Hematopoietic multipotent progenitor cell treated with erythropoietin and hydrocortisone succinate and interleukin-3 and kit ligand, for 6 days (in vitro differentiated cells): ENCODE measurements at regions not wholly inside any gene's neighbourhood (a gene's known extent, or its start where the extent isn't known, plus 50 kb on each side); places are given as distances from the start of the nearest gene placed in this dataset.

Experiments
- DNase-seq: peaks from one replicate; pipeline ENCODE4 v3.0.0-alpha.2; 2015

- no peak for DNase-seq
Measured at GRCh38 chr6:165811512-165811911, 148.5 kb upstream of the PDE10A start.

GRCh38 chr6:165808021-165808420 lies 145.0 kb upstream of the PDE10A start:
- no peak for DNase-seq

- DNase-seq = no peak
Measured at GRCh38 chr6:165807249-165807960, 144.4 kb upstream of the PDE10A start.

- DNase-seq = no peak
Measured at GRCh38 chr6:165806126-165806810, 143.2 kb upstream of the PDE10A start.

- DNase-seq = no peak
Measured at GRCh38 chr6:165805636-165806035, 142.6 kb upstream of the PDE10A start.

GRCh38 chr6:165805067-165805555 lies 142.1 kb upstream of the PDE10A start:
- DNase-seq = no peak

GRCh38 chr6:165804331-165805066 lies 141.5 kb upstream of the PDE10A start:
- DNase-seq = no peak

- no peak for DNase-seq
Measured at GRCh38 chr6:165800337-165800736, 137.3 kb upstream of the PDE10A start.

GRCh38 chr6:165799391-165800153 lies 136.5 kb upstream of the PDE10A start:
- no peak for DNase-seq

GRCh38 chr6:165798991-165799390 lies 135.9 kb upstream of the PDE10A start:
- DNase-seq = no peak

- DNase-seq = no peak
Measured at GRCh38 chr6:165794179-165794601, 131.1 kb upstream of the PDE10A start.

GRCh38 chr6:165793287-165793825 lies 130.3 kb upstream of the PDE10A start:
- DNase-seq = no peak

GRCh38 chr6:165791876-165792437 lies 128.9 kb upstream of the PDE10A start:
- DNase-seq = no peak

GRCh38 chr6:165791306-165791705 lies 128.3 kb upstream of the PDE10A start:
- DNase-seq = no peak

GRCh38 chr6:165782812-165783211 lies 119.8 kb upstream of the PDE10A start:
- no peak for DNase-seq

GRCh38 chr6:165782134-165782533 lies 119.1 kb upstream of the PDE10A start:
- DNase-seq = no peak

GRCh38 chr6:165777680-165778079 lies 114.6 kb upstream of the PDE10A start:
- no peak for DNase-seq

- DNase-seq = no peak
Measured at GRCh38 chr6:165776691-165777090, 113.7 kb upstream of the PDE10A start.

- DNase-seq = no peak
Measured at GRCh38 chr6:165775721-165776120, 112.7 kb upstream of the PDE10A start.

- no peak for DNase-seq
Measured at GRCh38 chr6:165774903-165775601, 112.0 kb upstream of the PDE10A start.

GRCh38 chr6:165770397-165771082 lies 107.5 kb upstream of the PDE10A start:
- no peak for DNase-seq
